GM12878 (cell line): ENCODE measurements at regions not wholly inside any gene's neighbourhood (a gene's known extent, or its start where the extent isn't known, plus 50 kb on each side); places are given as distances from the start of the nearest gene placed in this dataset.

ENCODE experiments used
- ETV6 ChIP-seq, 2 experiments: fragments of 450-650 bp in 1 of 2; IDR thresholded peaks in 1 of 2; conservative IDR thresholded peaks in 1 of 2; 2 replicates each; pipeline ENCODE4 v1.6.1; 2014; ENCODE audit warnings: antibody characterized with exemption in 1 of 2, borderline replicate concordance in 1 of 2, low read depth in 1 of 2, mild to moderate bottlenecking in 1 of 2, moderate library complexity in 1 of 2
- USF2 ChIP-seq: IDR thresholded peaks from 2 replicates; pipeline ENCODE4 v1.6.1; 2011; ENCODE audit warnings: low read depth, low read length, improper control_type of control experiment, borderline replicate concordance
- ZNF592 ChIP-seq: fragments of 450-650 bp; IDR thresholded peaks from 2 replicates; pipeline ENCODE4 v1.6.1; 2017; ENCODE audit warnings: mild to moderate bottlenecking, moderate library complexity
- ZNF687 ChIP-seq: fragments of 450-650 bp; IDR thresholded peaks from 2 replicates; pipeline ENCODE4 v1.6.1; 2017; ENCODE audit warnings: mild to moderate bottlenecking, moderate library complexity

- TF ChIP-seq ZNF592 (no peak), ZNF687 (no peak), ETV6 (conservative IDR thresholded peaks at IDR 0.05 in 1 of 2, IDR thresholded peaks at IDR 0.05 in 1 of 2; ENCODE audit: borderline replicate concordance in 1 of 2, low read depth in 1 of 2) (no peak), USF2 (no peak)
Measured at GRCh38 chr11:121699801-121700200, 247.0 kb upstream of the SORL1-AS1 start (continued).
